GM23248 (cell line): ENCODE measurements at regions not wholly inside any gene's neighbourhood (a gene's known extent, or its start where the extent isn't known, plus 50 kb on each side); places are given as distances from the start of the nearest gene placed in this dataset.

Experiments used
- DNase-seq: peaks from one replicate; pipeline ENCODE4 v3.0.0-alpha.2; 2015
- H2AFZ ChIP-seq: fragments of 200-600 bp; sonication (generic); 2 replicates; pipeline ENCODE4 v1.6.1; 2016; ENCODE audit warnings: antibody characterized with exemption
- H3F3A ChIP-seq: fragments of 200-600 bp; sonication (generic); 2 replicates; pipeline ENCODE4 v1.6.1; 2016; ENCODE audit warnings: mild to moderate bottlenecking, antibody characterized with exemption, mixed run types; ENCODE audit not compliant: insufficient read depth
- H3K27ac ChIP-seq: fragments of 200-600 bp; sonication (generic); 2 replicates; pipeline ENCODE4 v1.5.1; 2016; ENCODE audit warnings: mild to moderate bottlenecking
- H3K27me3 ChIP-seq: fragments of 200-600 bp; sonication (generic); replicated peaks from 2 replicates; pipeline ENCODE4 v1.6.1; 2016; ENCODE audit warnings: mild to moderate bottlenecking; ENCODE audit not compliant: insufficient read depth
- H3K36me3 ChIP-seq: fragments of 200-600 bp; sonication (generic); 2 replicates; pipeline ENCODE4 v1.6.1; 2016; ENCODE audit warnings: low read depth, mild to moderate bottlenecking
- H3K4me1 ChIP-seq: fragments of 200-600 bp; sonication (generic); 2 replicates; pipeline ENCODE4 v1.6.1; 2016; ENCODE audit warnings: mild to moderate bottlenecking; ENCODE audit not compliant: insufficient read depth
- H3K4me2 ChIP-seq: fragments of 200-600 bp; sonication (generic); one replicate; pipeline ENCODE4 v1.6.1; 2016; ENCODE audit warnings: mild to moderate bottlenecking; ENCODE audit not compliant: unreplicated experiment
- H3K4me3 ChIP-seq: fragments of 200-600 bp; sonication (generic); 2 replicates; pipeline ENCODE4 v1.5.1; 2016; ENCODE audit warnings: mild to moderate bottlenecking
- H3K79me2 ChIP-seq: fragments of 200-600 bp; sonication (generic); 2 replicates; pipeline ENCODE4 v1.6.1; 2016; ENCODE audit warnings: mild to moderate bottlenecking; ENCODE audit not compliant: insufficient read depth
- H3K9ac ChIP-seq: fragments of 200-600 bp; sonication (generic); 2 replicates; pipeline ENCODE4 v1.6.1; 2016; ENCODE audit warnings: mild to moderate bottlenecking
- H3K9me2 ChIP-seq: fragments of 200-600 bp; sonication (generic); 2 replicates; pipeline ENCODE4 v1.6.1; 2016; ENCODE audit warnings: mixed run types, mild to moderate bottlenecking, moderate library complexity; ENCODE audit not compliant: insufficient read depth
- H3K9me3 ChIP-seq: fragments of 200-600 bp; sonication (generic); one replicate; pipeline ENCODE4 v1.6.1; 2017; ENCODE audit warnings: low read depth
- H4K20me1 ChIP-seq: fragments of 200-600 bp; sonication (generic); 2 replicates; pipeline ENCODE4 v1.6.0; 2016; ENCODE audit not compliant: insufficient read depth
- EZH2 ChIP-seq: fragments of 200-600 bp; sonication (generic); IDR thresholded peaks from 2 replicates; pipeline ENCODE4 v1.6.1; 2018; ENCODE audit warnings: antibody characterized with exemption, mild to moderate bottlenecking; ENCODE audit not compliant: insufficient read depth, poor library complexity, severe bottlenecking
- EZH2phosphoT487 ChIP-seq: fragments of 200-600 bp; sonication (generic); IDR thresholded peaks from 2 replicates; pipeline ENCODE4 v1.6.1; 2018; ENCODE audit warnings: antibody characterized with exemption, moderate library complexity, mild to moderate bottlenecking, low read depth; ENCODE audit not compliant: insufficient read depth
- WGBS, 2 experiments: methylation state at CpG; one replicate each; pipeline ENCODE4 v1.1.6; 2015 to 2017; ENCODE audit warnings: low lambda C conversion rate in 2 of 2, low coverage in 1 of 2; ENCODE audit errors: missing lambda C conversion rate in 2 of 2; 5-methylcytosine and 5-hydroxymethylcytosine counted together
- in situ Hi-C: fragments of 300-500 bp; cut with MboI; formaldehyde crosslinking; loops from 2 replicates; pipeline ENCODE4 v1.15.0; 2020

DNA sequence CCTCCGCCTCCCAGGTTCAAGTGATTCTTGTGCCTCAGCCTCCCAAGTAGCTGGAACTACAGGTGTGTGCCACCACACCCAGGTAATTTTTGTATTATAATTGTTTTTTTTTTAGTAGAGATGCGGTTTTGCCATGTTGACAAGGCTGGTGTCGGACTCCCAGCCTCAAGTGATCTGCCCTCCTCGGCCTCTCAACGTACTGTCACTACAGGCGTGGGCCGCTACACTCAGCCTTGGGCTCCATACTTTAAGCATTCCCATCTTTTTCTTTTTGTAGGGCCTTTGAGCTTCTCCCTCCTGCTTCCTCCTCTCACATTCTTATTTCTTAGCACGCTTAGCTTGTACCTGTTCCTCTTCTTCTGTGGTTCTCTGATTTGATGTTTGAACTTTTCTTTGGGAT, 62.8 kb downstream of the SERPINA3 start:
- H3K4me3 ChIP-seq = no peak overlapping the region
- no peaks in the 10 kb centered on the region for H4K20me1 ChIP-seq
- TF ChIP-seq EZH2 (no peak), EZH2phosphoT487 (no peak)
- H2AFZ ChIP-seq = no peak overlapping the region
- no peak overlapping the region for H3K9ac ChIP-seq
- H3K27me3 ChIP-seq = no peaks in the 10 kb centered on the region
- H3K27ac ChIP-seq = no peak overlapping the region
- WGBS, 2 experiments = 69 to 73% methylated on average over 8 of the region's 8 CpGs
- H3K4me2 ChIP-seq = no peak overlapping the region
- H3K9me3 ChIP-seq = no peaks in the 10 kb centered on the region
- H3K79me2 ChIP-seq = no peaks in the 10 kb centered on the region
- in situ Hi-C loops = no loop called here
- DNase-seq = no peak
- H3F3A ChIP-seq = no peaks in the 10 kb centered on the region
- H3K9me2 ChIP-seq = no peaks in the 10 kb centered on the region
- no peaks in the 10 kb centered on the region for H3K36me3 ChIP-seq
- no peaks in the 10 kb centered on the region; the same call in 1 of the 2 replicates for H3K4me1 ChIP-seq

DNA sequence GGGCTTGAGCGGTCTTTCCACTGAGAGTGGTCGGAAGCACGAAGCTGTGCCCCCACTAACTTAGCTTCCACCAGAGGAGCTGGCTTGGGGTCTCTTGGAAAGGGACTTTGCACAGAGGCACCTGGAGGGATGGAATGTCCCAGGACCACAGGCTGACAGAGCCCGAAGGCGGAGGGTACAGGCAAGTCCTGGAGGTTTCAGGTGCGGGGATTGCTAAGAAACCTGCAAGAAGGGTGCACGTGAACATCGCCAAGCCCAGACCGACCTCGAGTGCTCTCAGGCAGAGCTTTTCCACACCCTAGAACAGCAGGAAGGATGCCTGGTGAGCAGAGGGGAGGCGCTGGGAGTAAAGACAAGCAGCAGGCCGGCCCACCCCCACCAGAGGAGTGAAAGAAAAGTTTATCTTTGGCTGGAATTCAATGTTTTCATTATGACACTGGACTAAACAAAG, 61.6 kb downstream of the SERPINA3 start:
- Histone ChIP-seq H3K27ac (no peak overlapping the region), H2AFZ (no peak overlapping the region), H4K20me1 (no peaks in the 10 kb centered on the region), H3K4me1 (no peaks in the 10 kb centered on the region; the same call in 1 of the 2 replicates), H3K4me2 (no peak overlapping the region), H3F3A (no peaks in the 10 kb centered on the region), H3K9me2 (no peaks in the 10 kb centered on the region), H3K36me3 (no peaks in the 10 kb centered on the region), H3K79me2 (no peaks in the 10 kb centered on the region), H3K9ac (no peak overlapping the region), H3K27me3 (no peaks in the 10 kb centered on the region), H3K4me3 (no peak overlapping the region), H3K9me3 (no peaks in the 10 kb centered on the region)
- no peak for DNase-seq
- in situ Hi-C loops = no loop called here
- no peak for TF ChIP-seq EZH2phosphoT487
- no peak for TF ChIP-seq EZH2
- WGBS, 2 experiments = 56 to 62% methylated on average over 12 of the region's 12 CpGs
